ENCODE measurements at regions not wholly inside any gene's neighbourhood (a gene's known extent, or its start where the extent isn't known, plus 50 kb on each side); places are given as distances from the start of the nearest gene placed in this dataset.

GRCh38 chr6:147055821-147056392 lies 148.3 kb upstream of the STXBP5 start:
- TF ChIP-seq CTCF (IDR thresholded peaks at IDR 0.05) (no peak), POLR2A (IDR thresholded peaks at IDR 0.05) (no peak)
